GM19438 (cell line): ENCODE measurements at regions not wholly inside any gene's neighbourhood (a gene's known extent, or its start where the extent isn't known, plus 50 kb on each side); places are given as distances from the start of the nearest gene placed in this dataset.

ENCODE experiments used
- ATAC-seq: cut with Tn5 transposase; IDR thresholded peaks from one replicate; pipeline ENCODE4 v1.9.1; 2021; ENCODE audit warnings: low read depth; ENCODE audit not compliant: unreplicated experiment

GRCh38 chr6:95071464-95071863, 505.9 kb upstream of the MANEA start:
- ATAC-seq: no peak

- no peak for ATAC-seq
Observed at GRCh38 chr6:95078457-95078856, 498.9 kb upstream of the MANEA start.

- no peak for ATAC-seq
Observed at GRCh38 chr6:95081231-95081630, 496.1 kb upstream of the MANEA start.

GRCh38 chr6:95081949-95082348, 495.4 kb upstream of the MANEA start:
- ATAC-seq: no peak

- ATAC-seq: no peak
Observed at GRCh38 chr6:95083506-95083905, 493.8 kb upstream of the MANEA start.

- no peak for ATAC-seq
Observed at GRCh38 chr6:95084867-95085266, 492.5 kb upstream of the MANEA start.

- no peak for ATAC-seq
Observed at GRCh38 chr6:95087394-95088097, 489.8 kb upstream of the MANEA start.

GRCh38 chr6:95091823-95092436, 485.4 kb upstream of the MANEA start:
- peak; percentile 85 for ATAC-seq

GRCh38 chr6:95093154-95093553, 484.2 kb upstream of the MANEA start:
- ATAC-seq: no peak

GRCh38 chr6:95094751-95095663, 482.3 kb upstream of the MANEA start:
- no peak for ATAC-seq

GRCh38 chr6:95095855-95096254, 481.5 kb upstream of the MANEA start:
- ATAC-seq: no peak

- ATAC-seq: no peak
Observed at GRCh38 chr6:95099410-95099809, 477.9 kb upstream of the MANEA start.

- no peak for ATAC-seq
Observed at GRCh38 chr6:95109212-95109611, 468.1 kb upstream of the MANEA start.

- no peak for ATAC-seq
Observed at GRCh38 chr6:95110767-95111166, 466.6 kb upstream of the MANEA start.

GRCh38 chr6:95117236-95117635, 460.1 kb upstream of the MANEA start:
- no peak for ATAC-seq

- ATAC-seq: no peak
Observed at GRCh38 chr6:95119927-95120326, 457.4 kb upstream of the MANEA start.

- ATAC-seq: no peak
Observed at GRCh38 chr6:95120984-95121383, 456.4 kb upstream of the MANEA start.

- no peak for ATAC-seq
Observed at GRCh38 chr6:95127261-95127660, 450.1 kb upstream of the MANEA start.

GRCh38 chr6:95128439-95128838, 448.9 kb upstream of the MANEA start:
- no peak for ATAC-seq

- no peak for ATAC-seq
Observed at GRCh38 chr6:95128947-95129346, 448.4 kb upstream of the MANEA start.

- no peak for ATAC-seq
Observed at GRCh38 chr6:95133578-95133977, 443.8 kb upstream of the MANEA start.
